HG03342 (cell line): ENCODE measurements at regions not wholly inside any gene's neighbourhood (a gene's known extent, or its start where the extent isn't known, plus 50 kb on each side); places are given as distances from the start of the nearest gene placed in this dataset.

ENCODE experiments used
- ATAC-seq: cut with Tn5 transposase; IDR thresholded peaks from one replicate; pipeline ENCODE4 v1.9.1; 2021; ENCODE audit warnings: mild to moderate bottlenecking, moderate library complexity; ENCODE audit not compliant: unreplicated experiment

DNA sequence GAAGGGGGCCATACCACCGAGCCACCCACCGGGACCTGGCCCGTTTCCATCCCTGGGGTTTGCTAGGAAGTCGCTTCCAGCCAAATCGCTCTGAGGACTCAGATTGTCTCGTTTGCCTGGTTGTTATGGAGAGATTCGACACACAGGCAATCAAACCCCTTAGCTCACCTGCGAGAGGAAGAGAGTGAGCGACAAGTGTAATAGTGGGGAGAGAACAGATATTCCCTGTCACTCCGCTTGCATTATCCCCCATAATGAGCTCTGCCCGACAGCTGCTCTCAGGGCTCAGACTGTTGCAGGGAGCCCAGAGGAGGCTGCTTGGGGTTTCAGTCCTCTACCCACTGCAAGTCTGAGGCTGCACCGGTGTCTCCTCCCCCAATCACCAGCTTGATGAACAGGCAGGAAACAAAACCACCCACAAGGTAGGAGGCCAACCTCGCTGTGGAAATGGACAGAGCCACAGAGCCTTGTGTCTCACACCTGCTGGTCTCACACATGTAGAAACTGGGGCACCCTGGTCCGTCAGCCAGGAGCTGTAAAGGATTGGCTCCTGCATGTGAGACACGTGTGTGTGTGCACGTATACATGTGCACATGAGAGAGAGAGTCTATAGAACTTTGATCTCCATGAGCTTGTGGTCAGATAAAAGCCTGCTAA lies 351.1 kb downstream of the BUD13 start:
- no peak for ATAC-seq

DNA sequence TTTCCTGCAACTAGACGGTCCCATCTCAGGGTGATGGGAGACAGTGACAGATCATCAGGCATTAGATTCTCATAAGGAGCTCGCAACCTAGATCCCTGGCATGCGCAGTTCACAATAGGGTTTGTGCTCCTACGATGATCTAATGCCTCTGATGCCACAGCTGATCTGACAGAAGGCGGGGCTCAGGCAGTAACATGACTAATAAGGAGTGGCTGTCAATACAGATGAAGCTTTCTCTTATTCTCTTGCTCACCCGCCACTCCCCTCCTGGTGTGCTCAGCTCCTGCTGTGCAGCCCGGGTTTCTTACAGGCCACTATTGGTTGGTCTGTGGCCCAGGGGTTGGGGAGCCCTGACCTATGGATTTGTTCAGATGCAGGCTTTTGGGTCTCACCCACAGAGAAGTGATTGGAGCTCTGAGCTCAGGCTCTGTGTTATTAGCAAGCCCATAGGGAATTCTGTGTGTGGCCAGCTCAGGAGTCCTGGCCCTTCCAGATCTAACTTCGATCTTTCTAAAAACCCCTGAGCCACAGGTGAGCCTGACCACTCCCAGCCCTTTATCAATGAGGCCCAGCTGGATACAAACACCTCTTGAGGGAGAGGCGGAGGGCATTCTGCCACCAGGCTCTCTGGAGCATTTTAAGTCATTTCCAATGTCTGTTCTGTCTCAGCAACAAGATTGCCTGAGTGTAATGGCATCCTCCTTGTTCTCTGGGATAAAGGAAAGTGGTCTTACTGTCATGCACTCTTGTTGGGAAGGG lies 351.8 kb downstream of the BUD13 start:
- no peak for ATAC-seq

DNA sequence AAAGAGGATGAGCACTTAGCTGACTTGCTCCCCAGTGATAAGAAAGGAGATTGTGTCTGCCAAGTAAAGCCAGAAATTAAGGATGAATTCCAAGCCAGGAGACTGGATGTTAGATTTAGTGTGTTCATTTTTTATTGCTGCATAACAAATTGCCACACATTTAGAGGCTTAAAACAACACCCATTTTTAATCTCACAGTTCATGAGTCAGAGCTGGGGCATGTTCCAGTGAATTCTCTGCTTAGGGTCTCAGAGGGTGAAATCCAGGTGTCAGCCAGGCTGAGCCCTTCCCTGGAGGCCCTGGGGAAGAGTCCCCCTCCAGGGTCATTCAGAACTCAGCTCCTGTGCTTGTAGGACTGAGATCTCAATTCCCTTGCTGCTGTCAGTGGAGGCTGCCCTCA lies 352.8 kb downstream of the BUD13 start:
- ATAC-seq: no peak

DNA sequence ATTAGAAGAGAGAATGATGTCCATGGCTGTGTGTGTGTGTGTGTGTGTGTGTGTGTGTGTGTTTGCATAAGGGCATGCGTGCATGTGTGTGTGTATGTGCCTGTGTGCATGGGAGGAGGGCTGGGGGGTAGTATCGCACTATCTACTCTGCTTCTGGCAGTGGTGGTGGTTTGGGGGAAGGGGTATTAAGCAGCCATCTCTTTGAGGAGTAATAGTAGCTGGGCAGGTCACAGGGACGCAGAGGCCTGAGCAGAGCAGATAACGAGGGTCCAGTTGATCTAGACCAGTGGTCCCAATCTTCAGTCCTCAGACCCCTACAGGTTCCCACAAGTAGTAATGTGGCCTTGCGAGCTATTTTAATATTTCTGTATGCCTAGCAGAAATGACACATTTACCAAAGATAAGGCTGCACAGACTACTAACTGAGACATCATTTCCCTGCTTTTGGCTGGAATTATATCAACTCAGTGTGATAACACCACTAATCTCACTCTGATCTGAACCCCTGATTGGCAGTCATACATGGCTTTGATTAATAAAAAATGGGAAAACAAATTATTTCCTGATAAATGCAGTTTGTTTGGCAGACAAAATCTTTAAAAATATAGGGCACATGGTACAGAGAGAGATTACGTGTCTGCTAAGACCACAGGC lies 354.3 kb downstream of the BUD13 start:
- no peak for ATAC-seq

DNA sequence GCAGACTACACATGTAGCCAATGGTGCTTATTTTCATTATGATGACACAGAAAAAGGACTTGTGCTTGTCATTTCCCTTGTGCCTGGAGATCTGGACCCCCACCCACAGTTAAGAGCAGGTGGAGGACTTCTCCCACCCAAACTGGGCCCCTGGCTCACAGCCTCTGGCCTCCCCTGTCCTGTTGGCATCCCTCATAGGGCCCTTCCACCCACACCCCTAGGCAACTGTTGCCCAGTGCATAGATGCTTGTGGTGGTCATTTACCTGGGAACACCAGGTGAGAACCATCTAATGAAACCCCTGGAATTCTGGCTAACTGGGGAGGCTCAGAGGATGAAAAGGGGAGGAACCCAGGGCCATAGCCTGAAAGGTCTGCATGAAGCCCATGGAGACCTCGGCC lies 355.9 kb downstream of the BUD13 start:
- no peak for ATAC-seq

DNA sequence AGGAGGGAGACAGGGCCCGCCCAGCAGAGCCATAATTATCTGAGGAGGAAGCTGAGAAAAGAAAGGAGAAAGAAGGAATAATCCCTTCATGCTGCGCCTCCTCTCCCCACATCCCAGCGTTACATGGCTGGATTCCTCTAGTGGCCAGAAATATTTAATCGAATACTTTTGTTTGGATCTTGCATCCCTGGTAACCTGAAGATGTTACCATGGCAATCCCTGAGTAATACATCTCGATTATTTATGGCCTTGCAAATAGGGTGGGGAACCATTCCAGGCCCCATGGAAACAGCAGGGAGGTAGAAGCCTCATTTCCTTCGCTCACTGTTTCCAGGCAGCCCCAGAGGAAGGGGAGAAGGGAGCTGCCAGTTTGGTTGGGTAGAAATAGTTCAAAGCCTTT lies 357.7 kb downstream of the BUD13 start:
- ATAC-seq: no peak

DNA sequence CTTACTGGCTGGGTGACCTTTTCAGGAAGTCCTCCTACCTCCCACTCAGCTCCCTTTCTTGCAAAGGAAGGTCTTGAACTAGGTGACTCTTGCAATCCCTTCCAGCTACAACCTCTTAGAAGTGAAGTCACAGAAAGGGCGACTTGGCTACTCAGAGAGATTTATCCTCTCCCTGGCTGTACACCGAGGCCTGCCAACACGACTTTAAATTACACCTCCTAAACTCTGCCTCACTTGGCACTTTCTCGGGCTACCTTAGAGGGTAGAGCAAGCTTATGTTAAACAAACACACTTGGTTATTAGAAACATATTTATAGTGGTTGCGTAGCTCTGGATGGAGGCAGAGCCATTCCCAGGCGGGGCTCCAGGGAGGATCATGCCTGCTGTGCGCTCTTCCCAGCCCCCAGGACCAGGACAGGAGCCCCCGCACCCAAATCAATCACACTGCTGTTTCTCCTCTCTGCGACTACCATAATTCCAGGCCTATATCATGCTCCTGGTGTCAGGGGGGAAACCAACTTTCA lies 358.4 kb downstream of the BUD13 start:
- ATAC-seq: no peak

DNA sequence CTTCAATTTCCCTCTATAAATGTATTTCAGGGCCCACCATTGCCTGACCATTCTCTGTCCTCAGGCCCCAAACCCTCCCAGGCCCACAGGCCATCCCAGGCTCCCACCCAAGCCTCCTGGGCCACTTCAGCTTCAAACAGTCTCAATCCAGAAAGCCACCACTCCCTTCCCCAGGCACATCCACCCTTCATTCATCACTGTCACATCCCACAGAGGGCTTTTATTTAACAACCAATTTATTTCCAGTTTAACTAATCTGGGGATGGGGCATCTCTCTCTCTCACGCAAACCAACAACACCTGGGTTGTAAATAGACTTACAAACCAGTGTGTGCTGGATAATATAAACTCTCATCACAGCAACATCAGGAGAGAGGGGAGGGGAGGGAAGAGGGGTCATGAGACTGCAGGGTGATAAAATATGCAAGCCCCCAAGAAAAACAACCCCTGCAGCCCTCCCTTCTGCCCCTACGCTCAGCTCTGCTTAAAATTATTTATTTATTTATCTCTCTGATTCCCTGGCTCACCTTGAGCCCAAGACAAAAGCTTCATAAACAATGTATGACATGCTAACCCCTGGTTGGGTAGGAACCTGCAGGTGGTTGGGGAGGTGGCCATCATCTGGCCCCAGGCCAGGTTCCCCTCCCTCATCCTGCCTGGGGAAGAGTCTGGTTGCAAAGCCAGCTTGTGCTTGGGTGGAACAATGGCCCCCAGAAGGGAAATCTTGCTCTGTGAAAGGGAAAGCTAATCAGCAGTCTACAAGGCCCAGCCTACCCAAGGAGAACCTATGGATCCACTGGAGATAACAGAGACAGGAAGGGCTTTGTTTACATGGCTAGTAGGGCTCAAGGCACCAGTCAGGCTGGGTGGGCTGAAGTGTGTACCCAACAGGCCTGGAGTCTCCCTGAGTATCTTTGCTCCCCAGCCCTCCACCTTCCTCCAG lies 359.2 kb downstream of the BUD13 start:
- no peak for ATAC-seq

DNA sequence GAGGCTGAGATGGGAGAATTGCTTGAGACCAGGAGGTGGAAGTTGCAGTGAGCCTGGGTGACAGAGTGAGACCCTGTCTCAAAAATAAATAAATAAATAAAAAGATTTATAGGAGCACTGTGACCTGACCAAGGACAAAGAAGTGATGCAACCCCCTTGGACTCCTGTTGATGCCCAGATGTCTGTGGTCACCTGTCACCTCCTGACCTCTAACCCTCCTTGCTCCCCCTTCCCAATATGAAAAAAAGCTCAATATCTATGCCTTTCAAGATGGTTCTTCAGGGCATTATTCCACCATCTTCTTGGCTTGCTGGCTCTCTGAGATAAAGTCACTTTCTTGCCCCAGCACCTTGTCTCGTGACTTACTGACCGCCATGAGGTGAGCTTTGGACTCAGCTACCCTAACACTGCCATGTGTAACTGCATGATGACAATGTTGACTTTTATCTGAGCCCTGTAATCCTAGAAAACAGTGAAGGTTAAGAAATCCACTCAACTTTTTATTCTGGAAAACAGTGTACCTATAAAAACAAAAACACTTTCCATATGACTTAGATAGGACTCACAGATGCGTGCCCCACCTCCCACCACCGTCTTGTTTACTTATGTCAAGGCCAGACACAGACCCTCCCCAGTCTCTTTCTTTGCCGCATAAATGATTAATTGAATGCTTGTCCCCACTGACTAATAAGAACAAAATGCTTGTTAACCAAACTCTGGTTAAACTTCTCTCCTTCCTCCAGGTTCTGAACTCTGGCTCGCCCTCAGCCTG lies 360.5 kb downstream of the BUD13 start:
- no peak for ATAC-seq

DNA sequence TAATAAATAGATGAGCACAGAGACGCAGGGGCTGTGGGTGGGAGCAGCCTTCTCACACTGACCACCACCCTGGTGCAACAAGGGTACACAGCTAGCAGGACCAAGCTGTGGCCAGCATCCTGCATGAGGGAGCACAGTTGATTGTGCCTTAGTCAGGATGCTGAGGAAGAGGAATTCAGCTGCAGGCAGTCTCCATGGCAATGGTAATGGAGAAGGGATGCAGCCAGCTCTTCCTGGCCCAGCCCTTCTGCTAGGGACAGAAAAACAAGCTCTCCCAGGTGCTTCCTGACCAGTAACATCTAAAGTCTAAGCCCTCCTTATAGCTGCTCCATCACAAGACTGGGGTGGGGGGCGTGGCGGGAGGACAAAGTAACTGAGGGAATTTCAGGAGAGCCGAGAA lies 363.5 kb downstream of the BUD13 start:
- ATAC-seq: no peak

DNA sequence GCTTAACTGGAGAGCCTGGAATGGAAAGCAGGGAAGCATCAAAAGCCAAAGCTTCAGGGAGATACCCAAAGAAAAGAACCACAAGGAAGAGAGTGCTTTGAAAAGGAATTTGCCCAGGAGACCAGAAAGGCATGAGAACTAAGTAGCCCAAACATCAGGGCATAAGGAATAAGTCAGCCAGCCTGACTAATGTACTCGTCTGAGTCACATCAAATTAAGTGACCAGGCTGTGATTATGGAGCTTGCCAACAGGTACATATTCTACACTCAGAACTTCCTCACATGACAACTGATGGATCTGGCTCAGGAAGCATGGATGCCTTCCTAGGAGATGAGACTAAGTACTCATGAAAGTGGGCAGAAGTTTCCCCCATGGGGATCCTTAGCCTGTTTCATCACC lies 366.7 kb downstream of the BUD13 start:
- ATAC-seq: no peak

DNA sequence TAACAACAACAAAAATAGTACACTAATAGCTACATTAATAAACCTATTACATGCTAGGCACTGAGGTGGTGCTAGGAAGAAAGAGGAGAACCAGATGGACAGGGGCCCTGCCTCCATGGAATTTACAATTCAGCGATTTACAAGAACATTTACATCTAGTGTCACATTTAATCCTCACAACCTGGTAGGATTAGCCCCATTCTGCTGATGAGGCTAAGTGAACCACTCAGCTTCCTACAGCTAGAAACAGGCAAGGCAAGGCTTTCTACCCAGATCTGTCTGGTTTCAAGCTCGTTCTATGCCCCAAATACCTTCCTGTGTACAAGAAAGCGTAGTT lies 368.4 kb downstream of the BUD13 start:
- no peak for ATAC-seq

DNA sequence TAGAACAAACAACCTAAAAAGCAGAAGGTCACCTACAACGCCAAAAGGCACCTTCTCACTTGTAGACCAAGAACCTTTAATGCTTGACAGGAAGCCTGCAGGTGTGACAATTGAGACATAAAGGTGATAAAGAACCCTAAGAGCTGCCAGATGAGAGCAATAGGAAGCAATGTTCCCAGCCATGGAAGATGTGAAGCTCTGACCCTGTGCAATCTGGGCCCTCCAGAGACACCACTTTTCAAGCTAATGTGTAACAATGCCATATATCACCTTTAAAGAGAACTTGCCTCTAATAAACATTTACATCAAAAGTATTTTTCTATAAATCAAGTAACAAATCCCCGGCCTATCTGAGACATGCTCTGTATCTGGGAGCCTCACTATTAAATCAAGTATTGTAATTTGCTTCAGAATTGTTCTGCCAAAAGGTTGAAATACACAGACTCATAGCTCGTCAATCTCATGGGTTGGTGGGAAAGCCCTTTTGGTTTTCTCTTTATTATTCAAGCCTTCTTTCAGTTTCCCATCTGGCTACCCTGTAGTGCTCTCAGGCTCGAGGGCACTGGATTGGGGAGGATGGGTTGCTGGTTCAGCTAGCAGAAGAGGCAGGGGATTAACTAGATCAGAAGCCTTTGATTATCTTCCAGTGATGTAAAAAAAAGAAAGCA lies 368.9 kb downstream of the BUD13 start:
- ATAC-seq: no peak

DNA sequence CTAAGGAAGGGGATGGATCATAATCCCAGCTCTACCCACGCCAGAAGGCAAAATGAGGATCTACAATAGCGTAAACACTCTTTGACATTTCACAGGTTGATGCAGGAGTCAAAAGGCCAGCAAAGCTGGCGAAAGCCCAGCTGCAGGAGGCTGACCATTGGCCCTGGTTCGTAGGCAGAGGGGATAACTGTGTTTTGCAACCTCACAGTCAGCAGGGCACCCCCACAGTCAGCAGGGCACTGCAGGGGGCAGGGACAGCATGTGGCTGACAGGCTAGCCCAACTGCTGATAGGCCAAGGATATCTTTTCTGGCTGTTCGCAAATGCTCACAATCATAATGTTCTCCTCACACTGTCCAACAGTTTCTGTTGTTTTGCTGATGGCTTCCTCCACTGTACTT lies 372.7 kb downstream of the BUD13 start:
- ATAC-seq: no peak

DNA sequence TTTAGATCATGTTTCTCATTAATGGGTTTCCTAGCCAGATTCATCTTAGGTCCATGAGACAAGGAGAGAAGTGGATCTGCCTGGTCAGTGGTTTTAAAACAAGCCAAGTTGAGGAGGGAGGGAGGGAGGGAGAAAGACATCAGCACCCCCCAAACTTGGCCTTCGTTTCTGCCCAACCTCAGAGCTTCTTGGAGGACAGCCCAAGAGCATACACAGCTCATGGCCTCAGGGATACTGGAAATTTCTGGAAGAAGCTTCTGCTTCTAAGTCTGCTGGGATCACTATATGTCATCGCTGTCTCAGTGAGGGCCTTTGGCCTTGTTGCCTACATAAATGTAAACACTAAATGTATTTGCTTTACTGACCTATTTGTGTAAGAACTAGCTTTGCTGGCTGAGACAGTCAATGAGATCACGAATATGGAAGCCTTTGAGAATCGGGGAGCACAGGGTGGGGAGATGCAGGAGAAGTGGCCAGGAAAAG lies 375.1 kb downstream of the BUD13 start:
- ATAC-seq: no peak

DNA sequence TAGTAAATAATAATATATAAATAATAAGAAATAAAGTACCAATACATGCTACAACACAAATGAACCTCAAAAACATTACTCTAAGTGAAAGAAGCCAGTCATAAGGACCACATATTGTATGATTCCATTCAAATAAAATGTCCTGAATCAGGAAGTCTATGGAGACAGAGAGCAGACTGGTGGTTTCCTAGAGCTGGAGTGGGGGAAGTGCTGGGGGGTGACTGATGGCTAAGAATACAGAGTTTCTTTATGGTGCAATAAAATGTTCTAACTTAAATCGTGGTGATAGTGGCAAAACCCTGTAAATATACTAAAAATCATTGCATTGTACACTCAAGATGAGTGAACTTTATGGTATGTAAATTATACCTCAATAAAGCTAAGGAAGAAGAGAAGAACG lies 376.5 kb downstream of the BUD13 start:
- no peak for ATAC-seq

DNA sequence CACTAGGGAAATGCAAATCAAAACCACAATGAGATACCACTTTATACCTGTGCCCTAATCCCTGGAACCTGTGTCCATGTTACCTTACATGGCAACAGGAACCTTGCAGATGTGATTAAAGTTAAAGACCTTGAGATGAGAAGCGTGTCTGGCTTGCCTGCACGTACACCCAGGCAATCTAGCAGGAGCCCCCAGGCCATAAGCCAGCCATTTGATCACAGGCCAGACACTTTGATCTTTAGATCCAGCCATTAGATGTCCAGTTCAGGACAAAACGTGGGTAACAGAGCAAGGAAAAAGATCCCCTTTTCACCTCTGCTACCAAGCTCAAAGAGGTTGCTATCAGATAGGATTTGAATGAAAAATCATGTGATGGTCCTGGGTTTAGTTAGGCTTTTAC lies 378.8 kb downstream of the BUD13 start:
- ATAC-seq: no peak

DNA sequence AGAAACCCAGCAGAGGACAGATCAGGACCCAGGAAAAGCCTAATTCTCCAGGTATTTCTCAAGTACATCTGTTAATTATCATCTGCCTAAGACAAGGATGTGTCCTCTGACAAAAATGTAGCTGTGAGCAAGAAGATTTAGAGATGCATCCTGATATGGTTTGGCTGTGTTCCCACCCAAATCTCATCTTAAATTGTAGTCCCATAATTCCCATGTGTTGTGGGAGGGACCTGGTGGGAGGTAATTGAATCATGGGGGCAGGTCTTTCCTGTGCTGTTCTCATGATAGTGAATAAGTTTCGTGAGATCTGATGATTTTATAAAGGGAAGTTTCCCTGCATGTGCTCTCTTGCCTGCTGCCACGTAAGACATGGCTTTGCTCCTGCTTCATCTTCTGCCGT lies 381.8 kb downstream of the BUD13 start:
- no peak for ATAC-seq

DNA sequence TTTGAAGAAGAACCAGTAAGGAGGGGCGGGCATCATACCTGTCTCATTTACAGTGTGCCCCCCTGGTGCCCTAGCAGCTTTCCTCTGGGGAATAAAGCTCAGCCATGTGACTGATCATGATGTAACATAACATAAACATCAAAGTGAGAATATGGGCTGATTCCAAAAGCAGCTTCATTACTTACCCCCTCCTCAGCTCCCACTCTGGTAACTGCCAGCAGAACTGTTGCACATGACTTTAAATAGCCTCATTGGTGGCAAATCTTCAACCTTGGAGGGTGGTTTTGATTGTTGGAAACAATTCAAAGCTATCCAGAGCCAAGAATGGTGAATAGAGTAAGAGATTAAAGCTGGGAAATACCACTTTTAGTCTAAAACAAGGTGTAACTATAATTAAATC lies 384.6 kb downstream of the BUD13 start:
- no peak for ATAC-seq

DNA sequence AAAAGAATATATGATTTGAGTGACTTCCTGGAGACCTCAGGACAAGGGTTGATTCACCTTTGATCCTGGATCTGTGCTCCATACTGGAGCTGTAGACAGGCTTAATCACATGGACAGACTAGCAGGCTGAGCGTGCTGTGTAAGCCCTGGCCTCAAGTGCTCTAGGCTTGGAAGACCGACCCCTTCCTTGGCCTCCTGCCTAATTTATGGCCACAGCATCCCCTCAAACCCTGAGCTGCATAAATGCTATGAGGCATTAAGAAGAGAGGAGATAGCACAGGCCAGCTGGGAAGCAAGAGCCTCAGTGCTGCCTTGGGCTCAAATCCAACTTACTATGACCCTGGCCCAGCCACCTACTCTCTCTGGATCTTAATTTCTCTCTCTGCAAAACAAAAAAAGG lies 385.1 kb downstream of the BUD13 start:
- ATAC-seq: no peak
